Lower leg skin (tissue), 3 donors: ENCODE measurements at regions not wholly inside any gene's neighbourhood (a gene's known extent, or its start where the extent isn't known, plus 50 kb on each side); places are given as distances from the start of the nearest gene placed in this dataset.

ENCODE experiments used
- CTCF ChIP-seq, 3 donors: fragments of 450-650 bp; IDR thresholded peaks; one replicate each; pipeline ENCODE4 v1.5.1; 2016; ENCODE audit warnings: antibody characterized with exemption in 3 of 3, mild to moderate bottlenecking in 3 of 3, moderate library complexity in 2 of 3
- POLR2A ChIP-seq, 2 donors: fragments of 450-650 bp; IDR thresholded peaks; one replicate each; pipeline ENCODE4 v1.6.1; 2016 to 2017; ENCODE audit warnings: antibody characterized with exemption in 2 of 2, mild to moderate bottlenecking in 1 of 2, moderate library complexity in 1 of 2

- TF ChIP-seq CTCF (IDR thresholded peaks at IDR 0.05) (no peak), POLR2A (IDR thresholded peaks at IDR 0.05) (no peak)
Observed at GRCh38 chr16:35724551-35724950, 2265.1 kb downstream of the TP53TG3F start.
